ENCODE measurements at regions not wholly inside any gene's neighbourhood (a gene's known extent, or its start where the extent isn't known, plus 50 kb on each side); places are given as distances from the start of the nearest gene placed in this dataset.

DNA sequence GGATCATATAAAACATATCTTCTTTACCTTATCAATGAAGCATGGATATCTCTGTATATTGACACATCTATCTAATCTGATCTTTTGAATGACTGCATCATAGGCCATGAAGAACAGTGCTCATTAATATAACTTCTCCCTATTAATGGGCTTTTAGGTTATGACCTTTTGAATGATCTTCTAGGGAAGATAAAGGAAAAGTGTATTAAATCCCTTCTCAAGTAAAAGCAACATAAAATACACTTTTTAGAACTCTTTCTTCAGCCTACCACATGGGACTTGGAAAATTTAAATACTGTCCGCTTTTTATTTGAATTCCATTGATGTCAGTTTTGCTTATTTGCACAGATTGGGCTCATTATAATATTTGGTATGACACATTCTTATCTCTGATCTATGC lies 425.4 kb downstream of the MED13L start:
- Histone ChIP-seq H3K27ac (ENCODE audit: low read depth, low read length) (no peak overlapping the region), H3K9me3 (ENCODE audit: low read length) (no peaks in the 10 kb centered on the region), H3K4me1 (ENCODE audit: insufficient read depth, low read length) (no peaks in the 10 kb centered on the region), H3K27me3 (ENCODE audit: insufficient read depth, low read length, poor library complexity, severe bottlenecking) (no peaks in the 10 kb centered on the region), H3K4me3 (ENCODE audit: low read length) (no peak overlapping the region), H3K36me3 (ENCODE audit: insufficient read depth, low read length) (no peaks in the 10 kb centered on the region)
- H3K4me1 Mint-ChIP-seq = no peaks in the 10 kb centered on the region
- no peak overlapping the region for H3K4me3 Mint-ChIP-seq
- H3K36me3 Mint-ChIP-seq = no peaks in the 10 kb centered on the region
- H3K27me3 Mint-ChIP-seq = peaks cover 6 to 14% of the 10 kb centered on the region in 2 donors
- no peak for DNase-seq
- peaks cover 0 to 5% (median 4%) of the 10 kb centered on the region in 5 donors for H3K9me3 Mint-ChIP-seq
- no peak overlapping the region for H3K27ac Mint-ChIP-seq
- POLR2A ChIA-PET = no interaction called here
- CTCF ChIA-PET = no interaction called here

- Mint-ChIP-seq H3K27me3 (peaks cover 6 to 11% of the 10 kb centered on the region in 2 donors), H3K27ac (no peak overlapping the region), H3K36me3 (no peaks in the 10 kb centered on the region), H3K4me3 (no peak overlapping the region), H3K4me1 (no peaks in the 10 kb centered on the region), H3K9me3 (peaks cover 0 to 2% (median 0%) of the 10 kb centered on the region in 5 donors)
- Histone ChIP-seq H3K36me3 (ENCODE audit: insufficient read depth, low read length) (no peaks in the 10 kb centered on the region), H3K27me3 (ENCODE audit: insufficient read depth, low read length, poor library complexity, severe bottlenecking) (no peaks in the 10 kb centered on the region), H3K4me3 (ENCODE audit: low read length) (no peak overlapping the region), H3K27ac (ENCODE audit: low read depth, low read length) (no peak overlapping the region), H3K9me3 (ENCODE audit: low read length) (no peaks in the 10 kb centered on the region), H3K4me1 (ENCODE audit: insufficient read depth, low read length) (no peaks in the 10 kb centered on the region)
- DNase-seq = no peak
- ChIA-PET CTCF (no interaction called here), POLR2A (no interaction called here)
Observed at GRCh38 chr12:115850957-115851356, 426.5 kb downstream of the MED13L start.

DNA sequence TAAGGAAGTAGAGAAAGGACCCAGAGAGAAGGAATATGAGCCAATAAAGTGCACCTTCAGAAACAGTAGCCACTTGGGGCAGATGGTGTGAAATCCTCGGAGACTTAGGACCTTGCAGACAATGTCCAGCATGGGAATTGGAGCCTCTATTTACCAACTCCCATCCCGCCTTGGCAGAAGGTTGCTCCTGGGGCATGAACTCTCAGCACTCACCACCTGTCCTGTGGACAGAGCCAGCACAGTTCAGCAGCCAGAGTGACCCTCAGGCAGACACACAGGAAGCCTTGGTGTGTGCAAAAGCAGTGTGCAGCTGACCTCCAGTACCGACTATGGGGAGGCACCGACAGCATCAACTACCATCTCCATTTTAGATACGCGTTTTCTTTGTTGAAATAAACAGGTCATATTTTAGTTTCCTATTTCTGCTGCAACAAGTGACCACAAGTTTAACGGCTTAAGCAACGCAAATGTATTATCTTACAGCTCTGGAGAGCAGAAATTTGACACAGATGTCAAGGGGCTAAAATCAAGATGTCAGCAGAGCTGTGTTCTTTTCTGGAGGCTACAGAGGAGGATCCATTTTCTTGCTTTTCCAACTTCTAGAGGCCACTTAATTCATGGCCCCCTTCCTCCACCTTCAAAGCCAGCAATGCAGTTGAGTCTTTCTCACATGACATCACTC lies 428.1 kb downstream of the MED13L start:
- no peak overlapping the region for H3K4me3 ChIP-seq (ENCODE audit: low read length)
- Mint-ChIP-seq H3K9me3 (peaks cover 0 to 4% (median 1%) of the 10 kb centered on the region in 5 donors), H3K27ac (peak overlapping the region in 1 of 8 donors; percentile 11), H3K4me3 (no peak overlapping the region), H3K36me3 (no peaks in the 10 kb centered on the region), H3K4me1 (no peaks in the 10 kb centered on the region), H3K27me3 (peaks cover 6 to 11% of the 10 kb centered on the region in 2 donors)
- H3K4me1 ChIP-seq (ENCODE audit: insufficient read depth, low read length) = no peaks in the 10 kb centered on the region
- CTCF ChIA-PET = no interaction called here
- POLR2A ChIA-PET = no interaction called here
- no peaks in the 10 kb centered on the region for H3K36me3 ChIP-seq (ENCODE audit: insufficient read depth, low read length)
- DNase-seq = no peak
- no peak overlapping the region for H3K27ac ChIP-seq (ENCODE audit: low read depth, low read length)
- H3K9me3 ChIP-seq (ENCODE audit: low read length) = no peaks in the 10 kb centered on the region
- H3K27me3 ChIP-seq (ENCODE audit: insufficient read depth, low read length, poor library complexity, severe bottlenecking) = no peaks in the 10 kb centered on the region

- H3K36me3 ChIP-seq (ENCODE audit: insufficient read depth, low read length) = no peaks in the 10 kb centered on the region
- H3K27me3 ChIP-seq (ENCODE audit: insufficient read depth, low read length, poor library complexity, severe bottlenecking) = no peaks in the 10 kb centered on the region
- POLR2A ChIA-PET = no interaction called here
- H3K27me3 Mint-ChIP-seq = peaks cover 9 to 11% of the 10 kb centered on the region in 2 donors
- no peaks in the 10 kb centered on the region for H3K36me3 Mint-ChIP-seq
- H3K4me3 Mint-ChIP-seq = no peak overlapping the region
- H3K4me1 ChIP-seq (ENCODE audit: insufficient read depth, low read length) = no peaks in the 10 kb centered on the region
- no peak overlapping the region for H3K27ac Mint-ChIP-seq
- no peak overlapping the region for H3K4me3 ChIP-seq (ENCODE audit: low read length)
- peaks cover 0 to 4% (median 1%) of the 10 kb centered on the region in 5 donors for H3K9me3 Mint-ChIP-seq
- no peaks in the 10 kb centered on the region for H3K9me3 ChIP-seq (ENCODE audit: low read length)
- CTCF ChIA-PET = no interaction called here
- H3K4me1 Mint-ChIP-seq = no peaks in the 10 kb centered on the region
- DNase-seq = no peak
- H3K27ac ChIP-seq (ENCODE audit: low read depth, low read length) = no peak overlapping the region
Observed at GRCh38 chr12:115847398-115847797, 430.1 kb downstream of the MED13L start.

DNA sequence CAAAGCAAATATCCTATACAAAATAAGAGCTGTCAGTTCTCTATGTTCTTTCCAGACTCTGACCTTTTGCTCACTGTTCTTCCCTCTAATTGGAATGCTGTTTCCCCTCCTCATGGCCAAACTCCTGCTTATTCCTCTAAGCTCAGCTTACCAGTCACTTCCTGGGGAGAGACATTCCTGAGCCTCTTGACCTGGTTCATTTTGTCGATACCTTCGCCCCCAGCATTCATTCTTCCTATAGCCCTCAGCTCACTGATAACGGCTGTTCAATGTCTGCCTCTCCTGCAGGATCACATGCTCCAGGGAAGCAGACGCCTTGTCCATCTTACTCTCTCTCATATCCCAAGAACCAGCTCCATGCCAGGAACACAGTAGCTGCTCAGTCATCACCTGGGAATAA lies 431.0 kb downstream of the MED13L start:
- no peaks in the 10 kb centered on the region for H3K27me3 ChIP-seq (ENCODE audit: insufficient read depth, low read length, poor library complexity, severe bottlenecking)
- no peaks in the 10 kb centered on the region for H3K9me3 ChIP-seq (ENCODE audit: low read length)
- no peak overlapping the region for H3K27ac ChIP-seq (ENCODE audit: low read depth, low read length)
- H3K4me1 Mint-ChIP-seq = no peaks in the 10 kb centered on the region
- no peaks in the 10 kb centered on the region for H3K36me3 ChIP-seq (ENCODE audit: insufficient read depth, low read length)
- H3K27ac Mint-ChIP-seq = no peak overlapping the region
- H3K27me3 Mint-ChIP-seq = peaks cover 8 to 11% of the 10 kb centered on the region in 2 donors
- no peak for DNase-seq
- POLR2A ChIA-PET = no interaction called here
- H3K4me1 ChIP-seq (ENCODE audit: insufficient read depth, low read length) = no peaks in the 10 kb centered on the region
- no peaks in the 10 kb centered on the region for H3K36me3 Mint-ChIP-seq
- no peak overlapping the region for H3K4me3 Mint-ChIP-seq
- H3K9me3 Mint-ChIP-seq = peaks cover 0 to 4% (median 1%) of the 10 kb centered on the region in 5 donors
- CTCF ChIA-PET = no interaction called here
- no peak overlapping the region for H3K4me3 ChIP-seq (ENCODE audit: low read length)

- Histone ChIP-seq H3K36me3 (ENCODE audit: insufficient read depth, low read length) (no peaks in the 10 kb centered on the region), H3K27me3 (ENCODE audit: insufficient read depth, low read length, poor library complexity, severe bottlenecking) (no peaks in the 10 kb centered on the region), H3K4me3 (ENCODE audit: low read length) (no peak overlapping the region), H3K9me3 (ENCODE audit: low read length) (no peaks in the 10 kb centered on the region), H3K27ac (ENCODE audit: low read depth, low read length) (no peak overlapping the region), H3K4me1 (ENCODE audit: insufficient read depth, low read length) (no peaks in the 10 kb centered on the region)
- Mint-ChIP-seq H3K9me3 (peaks cover 0 to 5% (median 3%) of the 10 kb centered on the region in 5 donors), H3K36me3 (no peaks in the 10 kb centered on the region), H3K27ac (no peak overlapping the region), H3K4me3 (no peak overlapping the region), H3K27me3 (peaks cover 0 to 7% of the 10 kb centered on the region in 2 donors), H3K4me1 (no peaks in the 10 kb centered on the region)
- CTCF ChIA-PET = no interaction called here
- DNase-seq = no peak
- POLR2A ChIA-PET = no interaction called here
Observed at GRCh38 chr12:115840159-115840558, 437.3 kb downstream of the MED13L start.

GRCh38 chr12:115838952-115839351 lies 438.5 kb downstream of the MED13L start:
- H3K36me3 Mint-ChIP-seq = no peaks in the 10 kb centered on the region
- H3K27ac Mint-ChIP-seq = peak overlapping the region in 1 of 8 donors; percentile 81
- no peaks in the 10 kb centered on the region for H3K9me3 ChIP-seq (ENCODE audit: low read length)
- no peaks in the 10 kb centered on the region for H3K27me3 ChIP-seq (ENCODE audit: insufficient read depth, low read length, poor library complexity, severe bottlenecking)
- no peak overlapping the region for H3K4me3 ChIP-seq (ENCODE audit: low read length)
- H3K27ac ChIP-seq (ENCODE audit: low read depth, low read length) = no peak overlapping the region
- H3K27me3 Mint-ChIP-seq = peaks cover 0 to 4% of the 10 kb centered on the region in 2 donors
- H3K9me3 Mint-ChIP-seq = peaks cover 0 to 5% (median 3%) of the 10 kb centered on the region in 5 donors
- no peaks in the 10 kb centered on the region for H3K4me1 Mint-ChIP-seq
- no peaks in the 10 kb centered on the region for H3K36me3 ChIP-seq (ENCODE audit: insufficient read depth, low read length)
- no peak for DNase-seq
- no peak overlapping the region for H3K4me3 Mint-ChIP-seq
- ChIA-PET POLR2A (no interaction called here), CTCF (interaction anchor here (0.6 kb wide), 1 partner anchor 45 kb away, joined by 3 read pairs; no protein-coding TSS in a partner anchor)
- no peaks in the 10 kb centered on the region for H3K4me1 ChIP-seq (ENCODE audit: insufficient read depth, low read length)

- Mint-ChIP-seq H3K4me3 (no peak overlapping the region), H3K4me1 (no peaks in the 10 kb centered on the region), H3K27ac (no peak overlapping the region), H3K9me3 (peaks cover 0 to 8% (median 4%) of the 10 kb centered on the region in 5 donors), H3K36me3 (no peaks in the 10 kb centered on the region), H3K27me3 (peaks cover 0 to 2% of the 10 kb centered on the region in 2 donors)
- ChIA-PET CTCF (no interaction called here), POLR2A (no interaction called here)
- H3K36me3 ChIP-seq (ENCODE audit: insufficient read depth, low read length) = no peaks in the 10 kb centered on the region
- H3K9me3 ChIP-seq (ENCODE audit: low read length) = no peaks in the 10 kb centered on the region
- H3K27ac ChIP-seq (ENCODE audit: low read depth, low read length) = no peak overlapping the region
- no peak overlapping the region for H3K4me3 ChIP-seq (ENCODE audit: low read length)
- H3K4me1 ChIP-seq (ENCODE audit: insufficient read depth, low read length) = no peaks in the 10 kb centered on the region
- DNase-seq = no peak
- H3K27me3 ChIP-seq (ENCODE audit: insufficient read depth, low read length, poor library complexity, severe bottlenecking) = no peaks in the 10 kb centered on the region
Observed at GRCh38 chr12:115837220-115837619, 440.3 kb downstream of the MED13L start.

Data from CD8-positive, alpha-beta memory T cell (primary cell).